Trophoblast cell (in vitro differentiated cells and primary cell): ENCODE measurements at regions not wholly inside any gene's neighbourhood (a gene's known extent, or its start where the extent isn't known, plus 50 kb on each side); places are given as distances from the start of the nearest gene placed in this dataset.

ENCODE experiments used
- DNase-seq, 2 donors: peaks; one replicate each; pipeline ENCODE4 v3.0.0-alpha.2; 2016
- H2AFZ ChIP-seq: 2 replicates; pipeline ENCODE4 v1.6.1; 2013; ENCODE audit warnings: low read length, moderate library complexity, mild to moderate bottlenecking; ENCODE audit not compliant: insufficient read depth, poor library complexity
- H2AK5ac ChIP-seq: 2 replicates; pipeline ENCODE4 v1.6.1; 2013; ENCODE audit warnings: mild to moderate bottlenecking, low read length
- H2BK120ac ChIP-seq: 2 replicates; pipeline ENCODE4 v1.6.1; 2013; ENCODE audit warnings: low read length, mild to moderate bottlenecking, moderate library complexity; ENCODE audit not compliant: insufficient read depth, poor library complexity
- H2BK12ac ChIP-seq: 2 replicates; pipeline ENCODE4 v1.6.1; 2013; ENCODE audit warnings: mild to moderate bottlenecking, low read length, moderate library complexity
- H2BK5ac ChIP-seq: 2 replicates; pipeline ENCODE4 v1.6.1; 2013; ENCODE audit warnings: low read length, low read depth, moderate library complexity, mild to moderate bottlenecking; ENCODE audit not compliant: poor library complexity
- H3K14ac ChIP-seq: 2 replicates; pipeline ENCODE4 v1.6.1; 2013; ENCODE audit warnings: mild to moderate bottlenecking, low read length
- H3K18ac ChIP-seq: 2 replicates; pipeline ENCODE4 v1.6.1; 2013; ENCODE audit warnings: mild to moderate bottlenecking, low read length
- H3K23ac ChIP-seq: 2 replicates; pipeline ENCODE4 v1.6.1; 2013; ENCODE audit warnings: low read length
- H3K27ac ChIP-seq: 2 replicates; pipeline ENCODE4 v1.5.1; 2013; ENCODE audit warnings: low read depth, mild to moderate bottlenecking, inconsistent platforms, low read length, moderate library complexity
- H3K27me3 ChIP-seq: 2 replicates; pipeline ENCODE4 v1.6.1; 2013; ENCODE audit warnings: inconsistent platforms, mild to moderate bottlenecking, low read length, moderate library complexity; ENCODE audit not compliant: insufficient read depth
- H3K36me3 ChIP-seq, 2 experiments: 1 replicate in 1 of 2; 2 replicates in 1 of 2; pipeline ENCODE4 v1.6.1; 2013; ENCODE audit warnings: low read length in 2 of 2, mild to moderate bottlenecking in 2 of 2, moderate library complexity in 1 of 2; ENCODE audit not compliant: insufficient read depth in 2 of 2, control insufficient read depth in 1 of 2
- H3K4ac ChIP-seq: 2 replicates; pipeline ENCODE4 v1.6.1; 2013; ENCODE audit warnings: low read depth, mild to moderate bottlenecking, low read length, moderate library complexity
- H3K4me1 ChIP-seq, 2 experiments: 1 replicate in 1 of 2; 2 replicates in 1 of 2; pipeline ENCODE4 v1.6.1; 2013; ENCODE audit warnings: low read length in 2 of 2, mild to moderate bottlenecking in 2 of 2, moderate library complexity in 1 of 2; ENCODE audit not compliant: insufficient read depth in 2 of 2, control insufficient read depth in 1 of 2
- H3K4me2 ChIP-seq: 2 replicates; pipeline ENCODE4 v1.6.1; 2013; ENCODE audit warnings: inconsistent platforms, mild to moderate bottlenecking, low read length, moderate library complexity
- H3K4me3 ChIP-seq: 2 replicates; pipeline ENCODE4 v1.5.1; 2013; ENCODE audit warnings: mild to moderate bottlenecking, low read depth, low read length, inconsistent platforms
- H3K79me1 ChIP-seq: one replicate; pipeline ENCODE4 v1.6.1; 2013; ENCODE audit warnings: low read length
- H3K79me2 ChIP-seq: 2 replicates; pipeline ENCODE4 v1.6.1; 2013; ENCODE audit warnings: low read length, mild to moderate bottlenecking; ENCODE audit not compliant: control insufficient read depth, insufficient read depth, poor library complexity
- H3K9ac ChIP-seq: 2 replicates; pipeline ENCODE4 v1.6.1; 2013; ENCODE audit warnings: mild to moderate bottlenecking, low read length
- H3K9me3 ChIP-seq: 2 replicates; pipeline ENCODE4 v1.6.1; 2013; ENCODE audit warnings: low read depth, mild to moderate bottlenecking, control low read depth, inconsistent platforms, low read length; ENCODE audit not compliant: insufficient read depth
- H4K12ac ChIP-seq: 2 replicates; pipeline ENCODE4 v1.6.1; 2013; ENCODE audit warnings: low read depth, mild to moderate bottlenecking, low read length, moderate library complexity
- H4K8ac ChIP-seq: 2 replicates; pipeline ENCODE4 v1.6.1; 2013; ENCODE audit warnings: low read depth, mild to moderate bottlenecking, low read length, moderate library complexity
- H4K91ac ChIP-seq: one replicate; pipeline ENCODE4 v1.6.1; 2013; ENCODE audit warnings: low read depth, mild to moderate bottlenecking, low read length, moderate library complexity
- WGBS: extraction: QIAGEN DNeasy Blood & Tissue Kit; methylation state at CpG from one replicate; pipeline ENCODE4 v1.1.7; 2013; ENCODE audit warnings: missing lambda C conversion rate; ENCODE audit not compliant: insufficient read length, insufficient coverage; ENCODE audit errors: extremely low coverage; 5-methylcytosine and 5-hydroxymethylcytosine counted together

DNA sequence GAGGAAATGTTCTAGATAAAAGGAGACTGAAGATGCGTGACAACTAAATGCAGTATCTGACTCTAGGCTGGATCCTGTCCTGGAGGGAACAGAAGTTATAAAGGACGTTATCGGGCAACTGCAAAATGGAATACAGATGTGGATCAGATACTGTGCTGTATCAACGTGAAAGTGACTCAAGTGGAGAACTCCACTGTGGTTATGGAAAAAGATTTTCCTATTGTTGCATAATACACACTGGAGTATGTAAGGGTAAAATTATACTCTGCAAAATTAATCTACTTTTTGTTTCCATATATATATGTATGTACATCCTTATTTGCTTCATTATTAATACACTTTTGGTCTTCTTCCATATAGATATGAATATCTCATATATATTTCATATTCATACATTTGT lies 654.0 kb downstream of the QKI start:
- H2AK5ac ChIP-seq: no peak overlapping the region
- H2BK12ac ChIP-seq: no peak overlapping the region
- H3K4me3 ChIP-seq: no peak overlapping the region
- no peak overlapping the region for H2AFZ ChIP-seq
- H3K27me3 ChIP-seq: no peaks in the 10 kb centered on the region
- no peak overlapping the region for H3K18ac ChIP-seq
- no peaks in the 10 kb centered on the region for H3K79me2 ChIP-seq
- H3K79me1 ChIP-seq: no peaks in the 10 kb centered on the region
- H4K91ac ChIP-seq: no peak overlapping the region
- H3K4me2 ChIP-seq: no peak overlapping the region
- no peaks in the 10 kb centered on the region for H3K4me1 ChIP-seq
- no peak overlapping the region for H3K23ac ChIP-seq
- H3K14ac ChIP-seq: no peak overlapping the region
- H3K9ac ChIP-seq: no peak overlapping the region
- no peak overlapping the region for H2BK120ac ChIP-seq
- no peak overlapping the region for H4K8ac ChIP-seq
- H3K36me3 ChIP-seq: no peaks in the 10 kb centered on the region
- H2BK5ac ChIP-seq: no peak overlapping the region
- H3K27ac ChIP-seq: no peak overlapping the region
- DNase-seq: no peak
- no peaks in the 10 kb centered on the region for H3K9me3 ChIP-seq
- no peak overlapping the region for H4K12ac ChIP-seq
- H3K4ac ChIP-seq: no peak overlapping the region
- WGBS: no CpG with 5 or more reads among the region's 4 CpGs

DNA sequence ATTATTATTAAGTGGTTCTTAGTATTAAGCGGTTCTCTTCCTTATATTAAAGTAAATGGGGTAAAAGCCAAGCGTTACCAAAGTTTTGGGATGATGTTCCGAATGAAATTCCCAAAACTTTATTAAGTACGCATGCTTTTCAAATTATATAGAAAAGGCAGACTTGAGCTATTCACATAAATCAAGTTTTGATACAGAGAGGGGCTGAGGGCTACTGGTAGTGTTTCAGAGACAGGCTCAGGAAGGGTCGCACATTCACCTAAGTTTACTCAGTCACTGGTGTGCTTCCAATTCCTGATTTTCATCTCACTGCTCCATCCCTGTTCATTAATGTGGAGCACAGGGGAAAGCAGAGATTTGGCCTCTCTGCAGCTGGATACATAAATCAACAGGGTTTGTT lies 652.2 kb downstream of the QKI start:
- Histone ChIP-seq H3K4me2 (no peak overlapping the region), H3K4me1 (no peaks in the 10 kb centered on the region), H3K23ac (no peak overlapping the region), H3K18ac (no peak overlapping the region), H2BK12ac (no peak overlapping the region), H3K9ac (no peak overlapping the region), H3K79me2 (no peaks in the 10 kb centered on the region), H3K27me3 (no peaks in the 10 kb centered on the region), H4K91ac (no peak overlapping the region), H2AK5ac (no peak overlapping the region), H3K9me3 (no peaks in the 10 kb centered on the region), H4K8ac (no peak overlapping the region), H2AFZ (no peak overlapping the region), H3K14ac (no peak overlapping the region), H2BK5ac (no peak overlapping the region), H3K27ac (no peak overlapping the region), H2BK120ac (no peak overlapping the region), H3K79me1 (no peaks in the 10 kb centered on the region), H3K4me3 (no peak overlapping the region), H3K36me3 (no peaks in the 10 kb centered on the region), H4K12ac (no peak overlapping the region), H3K4ac (no peak overlapping the region)
- no peak for DNase-seq
- no CpG with 5 or more reads among the region's 5 CpGs for WGBS

DNA sequence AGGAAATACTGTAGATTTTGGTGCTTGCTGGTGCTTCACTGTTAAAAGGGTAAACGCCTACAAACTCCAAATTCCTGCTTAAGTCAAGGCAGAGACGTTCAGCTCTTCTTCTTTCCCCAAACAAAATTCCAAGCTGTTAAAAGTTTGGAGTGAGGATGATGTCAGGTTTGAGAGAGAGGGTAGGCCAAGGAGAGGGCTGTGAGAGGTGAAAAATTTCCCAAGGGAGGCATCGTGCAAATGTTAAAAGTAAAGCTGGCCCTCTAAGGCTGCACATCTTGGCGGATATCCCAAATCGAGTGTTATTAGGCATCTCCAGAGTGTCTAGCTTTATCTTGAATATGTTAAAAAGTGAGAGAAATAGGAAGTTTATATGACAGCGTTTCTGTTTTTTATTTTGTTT lies 651.8 kb downstream of the QKI start:
- no peaks in the 10 kb centered on the region for H3K79me2 ChIP-seq

DNA sequence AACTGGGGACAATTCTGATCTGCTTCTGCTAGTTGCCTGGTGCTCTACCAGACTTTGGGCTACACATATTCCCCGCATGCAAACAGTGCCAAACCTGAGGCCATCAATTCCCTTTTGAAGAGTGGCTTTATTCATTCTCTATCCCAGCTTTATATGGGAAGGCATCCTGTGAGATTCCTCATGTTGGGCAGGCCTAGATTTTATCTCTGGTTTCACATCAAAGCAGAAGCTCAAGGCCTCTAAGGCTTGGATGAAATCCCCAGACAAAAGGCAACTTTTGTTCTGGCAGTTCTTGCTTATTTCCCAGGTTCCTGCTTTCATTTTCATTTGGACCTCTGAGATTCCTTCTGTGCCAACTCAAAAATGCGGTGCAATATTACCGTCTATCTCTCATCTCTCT lies 648.8 kb downstream of the QKI start:
- DNase-seq: no peak
- no peak overlapping the region for H4K8ac ChIP-seq
- no peak overlapping the region for H3K14ac ChIP-seq
- no peaks in the 10 kb centered on the region for H3K79me1 ChIP-seq
- H3K9me3 ChIP-seq: no peaks in the 10 kb centered on the region
- H3K79me2 ChIP-seq: no peaks in the 10 kb centered on the region
- no peak overlapping the region for H2BK120ac ChIP-seq
- H3K4me1 ChIP-seq: no peaks in the 10 kb centered on the region
- no peak overlapping the region for H3K27ac ChIP-seq
- no CpG with 5 or more reads among the region's 3 CpGs for WGBS
- no peak overlapping the region for H3K9ac ChIP-seq
- H2BK12ac ChIP-seq: no peak overlapping the region
- no peak overlapping the region for H2AFZ ChIP-seq
- H3K36me3 ChIP-seq: no peaks in the 10 kb centered on the region
- no peaks in the 10 kb centered on the region for H3K27me3 ChIP-seq
- no peak overlapping the region for H3K4me3 ChIP-seq
- no peak overlapping the region for H3K4ac ChIP-seq
- H2BK5ac ChIP-seq: no peak overlapping the region
- no peak overlapping the region for H3K18ac ChIP-seq
- H3K23ac ChIP-seq: no peak overlapping the region
- no peak overlapping the region for H2AK5ac ChIP-seq
- H3K4me2 ChIP-seq: no peak overlapping the region
- H4K91ac ChIP-seq: no peak overlapping the region
- no peak overlapping the region for H4K12ac ChIP-seq

More for the DNA sequence above, 651.8 kb downstream of the QKI start:
- Histone ChIP-seq H2BK12ac (no peak overlapping the region), H3K23ac (no peak overlapping the region), H3K14ac (no peak overlapping the region), H3K4ac (no peak overlapping the region), H3K36me3 (no peaks in the 10 kb centered on the region), H3K18ac (no peak overlapping the region), H3K9ac (no peak overlapping the region), H3K4me3 (no peak overlapping the region), H3K9me3 (no peaks in the 10 kb centered on the region), H3K79me1 (no peaks in the 10 kb centered on the region), H2AK5ac (no peak overlapping the region), H2AFZ (no peak overlapping the region), H4K8ac (no peak overlapping the region), H3K27me3 (no peaks in the 10 kb centered on the region), H2BK5ac (no peak overlapping the region), H3K4me1 (no peaks in the 10 kb centered on the region), H3K27ac (no peak overlapping the region), H4K91ac (no peak overlapping the region), H3K4me2 (no peak overlapping the region), H2BK120ac (no peak overlapping the region), H4K12ac (no peak overlapping the region)
- 100% methylated on average over 1 of the region's 6 CpGs for WGBS
- DNase-seq: no peak
